Caki2 (cell line): ENCODE measurements at regions not wholly inside any gene's neighbourhood (a gene's known extent, or its start where the extent isn't known, plus 50 kb on each side); places are given as distances from the start of the nearest gene placed in this dataset.
"Not testable (repeated sequence)": the region's sequence is repeated elsewhere in the genome, so short reads cannot be mapped to it uniquely, and the experiment has no call there.

Experiments
- DNase-seq: peaks from one replicate; pipeline ENCODE4 v3.0.0-alpha.2; 2015; ENCODE audit warnings: low read depth
- in situ Hi-C: cut with HindIII; loops from 2 replicates; pipeline ENCODE4 v1.10.0; 2016; ENCODE audit warnings: low sequenced_read_pairs, low pct_unique_long_range_greater_than_20kb, mixed read lengths

DNA sequence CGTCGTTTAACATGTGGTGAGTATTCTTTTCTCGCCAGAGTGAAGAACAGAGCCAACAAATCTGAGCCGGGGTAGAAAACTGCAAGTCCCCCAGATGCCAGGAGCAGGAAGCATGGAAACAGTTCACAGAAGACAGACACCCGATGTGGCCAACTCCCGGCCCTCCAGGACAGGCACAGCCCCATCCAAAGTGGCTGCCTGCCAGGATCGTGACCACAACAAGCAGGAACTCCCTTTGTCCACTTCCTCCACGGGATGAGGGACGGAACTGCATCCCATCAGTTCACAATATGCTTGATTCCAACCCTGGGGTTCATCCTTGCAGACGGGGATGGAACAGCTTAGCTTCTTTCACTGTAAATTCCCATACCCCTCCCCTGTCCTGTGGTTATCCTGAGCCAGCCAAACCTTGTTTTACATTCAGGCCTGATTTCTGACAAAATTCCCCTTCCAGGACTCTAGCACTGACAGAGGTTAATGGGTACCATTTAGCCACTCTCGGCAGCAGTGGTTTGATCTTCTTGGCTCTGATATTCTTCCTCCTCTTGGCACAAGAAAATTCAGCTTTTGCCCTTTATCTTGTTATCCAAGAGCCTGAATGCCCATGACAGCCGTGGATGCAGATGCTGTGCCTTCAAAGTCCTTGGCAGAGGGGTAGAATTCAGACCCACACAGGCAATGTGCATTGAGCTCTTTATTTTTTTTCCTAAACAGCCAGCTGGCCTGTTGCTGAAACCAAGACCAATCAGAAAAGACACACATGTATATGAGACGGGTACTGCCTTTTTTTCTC, 105.5 kb upstream of the FAM204A start:
- in situ Hi-C loops: no loop called here
- DNase-seq: no peak

DNA sequence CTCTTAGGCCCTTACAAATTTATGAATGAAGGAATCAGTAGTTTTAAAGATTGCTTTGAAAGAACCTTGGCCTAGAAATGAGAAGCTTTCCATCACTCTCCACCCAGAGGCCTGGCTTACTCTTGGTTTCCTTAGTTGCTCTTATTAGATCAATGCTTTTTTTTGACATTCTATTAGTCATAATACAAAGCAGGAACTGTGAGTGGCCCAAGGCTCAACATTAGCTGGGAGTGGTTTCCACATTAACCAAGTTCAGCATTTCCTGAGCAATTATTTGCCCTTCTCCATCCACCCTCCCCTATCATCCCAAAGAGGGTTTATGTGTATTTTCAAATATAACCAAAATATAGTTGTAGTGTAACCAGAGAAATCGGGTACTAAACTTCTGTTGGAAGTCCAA, 103.4 kb upstream of the FAM204A start:
- in situ Hi-C loops: no loop called here

DNA sequence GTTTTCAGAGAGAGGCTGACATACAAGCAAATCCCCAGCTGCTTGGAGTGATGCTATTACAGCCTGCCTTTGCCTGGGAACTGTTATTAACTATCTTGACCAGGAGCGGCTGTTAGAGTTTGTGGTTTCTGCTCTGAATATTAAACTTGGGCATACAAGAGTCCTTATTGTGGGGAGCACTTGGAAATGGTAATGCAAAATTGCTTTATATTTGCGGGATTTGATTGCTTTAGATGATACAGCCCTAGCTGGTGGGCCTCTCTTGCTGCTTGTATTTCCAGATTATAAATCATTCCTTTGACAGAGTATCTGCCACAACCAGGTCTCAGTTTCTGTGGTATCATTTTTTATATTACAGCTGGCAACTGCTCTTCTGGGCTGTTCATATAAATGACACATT, 101.9 kb upstream of the FAM204A start:
- DNase-seq: no peak
- in situ Hi-C loops: no loop called here

More for the DNA sequence above, 103.4 kb upstream of the FAM204A start:
- DNase-seq: no peak

DNA sequence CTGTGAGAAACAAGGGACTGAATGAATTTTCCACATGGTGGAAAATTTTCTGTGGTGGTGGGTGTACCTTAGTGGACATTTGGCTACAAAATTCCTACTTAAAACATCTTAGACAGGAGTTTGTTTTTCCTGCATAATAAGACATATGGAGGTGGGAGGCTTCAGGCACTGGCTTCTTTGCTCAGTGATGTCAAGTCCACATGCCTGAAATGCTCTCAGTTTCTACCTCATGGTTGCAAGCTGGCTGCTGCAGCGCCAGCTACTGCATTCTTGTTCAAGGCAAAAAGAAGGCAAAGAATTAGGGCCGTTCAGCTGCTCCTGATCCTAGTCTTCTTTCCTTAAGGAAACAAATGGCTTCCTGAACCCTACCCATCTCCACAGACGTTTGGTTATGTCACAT, 99.9 kb upstream of the FAM204A start:
- DNase-seq: no peak
- in situ Hi-C loops: no loop called here

DNA sequence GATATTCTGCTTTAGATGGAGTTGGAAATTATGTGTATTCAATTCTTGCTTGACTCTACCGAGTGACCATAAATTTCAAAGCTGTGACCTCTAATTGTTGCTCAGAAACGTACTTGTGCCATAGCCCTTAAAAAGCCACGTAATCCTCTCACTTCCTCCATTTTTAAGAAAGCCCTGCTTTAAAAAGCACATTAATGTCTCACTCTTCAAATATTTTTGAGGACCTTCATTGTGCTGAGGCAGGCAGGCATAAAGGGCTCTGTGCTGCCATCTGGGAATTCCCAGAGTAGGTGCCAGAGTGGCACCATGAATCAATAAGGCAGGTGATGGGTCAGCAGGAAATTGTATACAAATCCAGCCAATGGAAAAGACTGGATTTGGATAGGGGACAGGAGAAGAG, 97.7 kb upstream of the FAM204A start:
- in situ Hi-C loops: no loop called here

DNA sequence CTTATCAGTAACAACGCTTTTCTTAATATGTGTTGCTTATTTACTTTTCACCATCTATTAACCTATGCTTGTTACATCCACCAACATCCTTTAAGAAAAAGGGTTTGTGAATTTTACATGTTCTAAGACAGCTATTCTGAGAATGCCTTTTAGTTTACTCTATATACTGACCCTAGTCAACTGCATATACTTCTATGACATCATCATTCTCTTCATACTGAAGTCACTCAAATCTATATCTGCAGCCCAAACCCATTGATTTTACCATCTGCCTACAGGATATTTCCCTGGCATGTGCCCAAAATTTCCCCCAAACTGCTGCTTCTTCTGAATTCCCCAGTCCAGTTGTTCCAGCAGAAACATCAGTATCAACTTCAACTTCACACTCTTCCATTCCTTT, 94.6 kb upstream of the FAM204A start:
- in situ Hi-C loops: no loop called here
- no peak for DNase-seq

More for the DNA sequence above, 97.7 kb upstream of the FAM204A start:
- peak; percentile 9 for DNase-seq

DNA sequence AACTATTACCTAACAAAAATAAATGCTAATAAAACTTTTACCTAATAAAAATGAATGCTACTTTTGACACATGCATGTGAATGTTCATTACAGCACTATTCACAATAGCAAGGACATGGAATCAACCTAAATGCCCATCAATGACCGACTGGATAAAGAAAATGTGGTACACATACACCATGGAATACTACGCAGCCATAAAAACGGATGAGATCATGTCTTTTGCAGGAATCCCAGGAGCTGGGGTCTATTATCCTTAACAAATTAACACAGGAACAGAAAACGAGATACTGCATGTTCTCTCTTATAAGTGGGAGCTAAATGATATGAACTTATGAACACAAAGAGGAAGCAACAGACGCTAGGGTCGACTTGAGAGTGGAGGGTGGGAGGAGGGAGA, 88.1 kb upstream of the FAM204A start:
- no peak for DNase-seq
- in situ Hi-C loops: no loop called here

DNA sequence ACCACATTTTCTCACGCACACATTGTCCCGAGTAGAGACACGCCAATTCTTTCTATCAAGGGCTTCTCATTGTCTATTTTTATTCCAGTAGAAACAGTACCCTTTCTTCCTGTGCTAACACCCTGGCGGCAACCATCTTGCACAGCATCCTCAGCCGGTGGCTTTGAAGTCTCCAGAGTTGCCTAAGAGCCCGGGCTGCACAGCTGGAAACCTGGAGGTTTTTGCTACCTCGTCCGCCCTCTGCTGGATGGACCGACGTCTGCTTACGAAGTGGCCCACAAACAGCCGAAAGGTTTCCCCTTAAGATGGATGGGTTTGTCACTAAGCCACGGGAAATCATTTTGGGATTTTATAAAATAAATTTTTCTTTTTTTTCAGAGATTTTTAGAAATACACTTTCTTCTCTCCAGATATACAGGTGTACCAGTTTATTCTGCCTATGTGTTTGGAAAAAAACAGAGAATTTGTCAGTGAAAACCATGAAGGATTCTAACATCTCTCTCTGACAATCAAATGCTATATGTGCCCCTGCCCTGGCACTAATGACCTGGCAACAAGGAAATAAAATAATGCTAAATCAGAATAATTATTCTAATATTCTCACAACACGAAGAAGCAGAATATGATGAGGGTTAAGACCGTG, 81.8 kb upstream of the FAM204A start:
- in situ Hi-C loops: no loop called here
- DNase-seq: peak; percentile 48

DNA sequence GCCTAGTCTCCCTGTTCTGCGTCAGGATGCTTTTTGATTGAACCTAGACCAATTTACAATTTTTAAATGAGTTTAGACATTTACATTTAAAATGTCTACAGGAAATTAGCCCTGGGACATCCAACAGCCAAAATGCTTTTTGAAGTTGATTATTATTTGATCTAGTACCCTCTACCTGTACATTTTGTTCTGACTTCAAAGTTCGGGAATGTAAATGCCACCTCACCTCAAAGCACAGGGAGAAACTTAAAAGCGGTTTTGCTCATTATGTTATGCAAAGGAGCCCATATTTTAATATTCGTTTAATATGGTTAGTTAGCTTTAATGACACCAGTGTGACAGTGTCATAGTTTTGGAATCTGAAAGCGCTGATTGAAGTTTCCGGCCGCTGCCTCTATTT, 80.1 kb upstream of the FAM204A start:
- in situ Hi-C loops: no loop called here

DNA sequence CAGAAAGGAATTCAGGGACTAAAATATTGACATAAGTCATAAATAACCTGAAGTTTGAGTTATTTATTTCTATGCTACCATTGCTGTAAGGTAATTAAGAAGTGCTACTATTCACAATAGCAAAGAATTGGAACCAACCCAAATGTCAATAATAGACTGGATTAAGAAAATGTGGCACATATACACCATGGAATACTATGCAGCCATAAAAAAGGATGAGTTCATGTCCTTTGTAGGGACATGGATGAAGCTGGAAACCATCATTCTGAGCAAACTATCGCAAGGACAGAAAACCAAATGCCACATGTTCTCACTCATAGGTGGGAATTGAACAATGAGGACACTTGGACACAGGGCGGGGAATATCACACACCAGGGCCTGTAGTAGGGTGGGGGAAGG, 77.9 kb upstream of the FAM204A start:
- in situ Hi-C loops: not testable (repeated sequence)

More for the DNA sequence above, 80.1 kb upstream of the FAM204A start:
- DNase-seq: no peak

DNA sequence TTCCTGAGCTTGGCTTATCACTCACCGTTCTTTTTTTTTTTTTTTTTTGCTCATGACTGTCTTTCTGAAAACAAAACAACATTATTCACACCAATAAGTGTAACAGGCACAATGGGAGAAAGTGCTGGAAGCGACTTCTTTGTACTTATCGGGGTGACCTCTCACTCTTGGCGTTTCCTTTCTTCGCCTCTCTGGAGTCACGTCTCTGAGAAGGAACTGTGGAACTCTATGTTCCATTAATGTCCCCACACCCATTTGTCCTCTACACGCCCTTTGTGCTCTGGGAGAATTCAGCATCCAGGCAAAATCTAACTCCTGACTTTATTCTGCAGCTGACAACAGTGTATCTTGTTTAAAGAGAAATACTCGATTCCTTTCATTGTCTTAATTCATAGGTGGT, 70.8 kb upstream of the FAM204A start:
- no peak for DNase-seq
- in situ Hi-C loops: no loop called here

More for the DNA sequence above, 77.9 kb upstream of the FAM204A start:
- DNase-seq: not testable (repeated sequence)

DNA sequence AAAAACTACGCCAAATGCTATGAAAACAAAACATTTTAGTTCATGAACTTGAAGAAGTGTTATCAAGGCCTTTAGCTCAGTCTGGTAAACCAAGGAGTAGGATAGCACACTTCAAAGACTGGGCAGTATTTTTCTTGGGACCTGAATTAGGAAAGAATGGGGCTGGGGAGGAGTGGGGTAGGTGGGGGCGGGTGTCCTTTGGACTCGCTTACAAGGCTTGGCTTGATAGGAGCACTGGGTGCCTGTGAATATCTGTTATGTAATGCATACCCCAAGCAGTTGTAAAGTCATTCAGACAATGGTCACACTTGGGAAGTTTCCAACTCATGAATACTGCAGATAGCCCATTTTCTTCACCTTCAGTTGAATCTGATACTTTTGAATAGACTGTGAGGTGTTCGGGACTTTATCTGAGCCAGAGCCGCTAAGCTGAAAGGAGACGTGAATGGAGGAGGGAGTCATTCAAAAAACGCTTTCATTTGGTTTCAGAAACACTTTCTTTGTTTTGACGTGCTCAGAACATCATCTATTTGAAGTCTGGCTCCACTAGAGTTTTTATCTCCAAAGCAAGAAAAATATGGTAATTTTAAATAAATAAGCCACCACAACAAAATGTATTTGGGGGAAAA, 70.1 kb upstream of the FAM204A start:
- in situ Hi-C loops: no loop called here
- no peak for DNase-seq

DNA sequence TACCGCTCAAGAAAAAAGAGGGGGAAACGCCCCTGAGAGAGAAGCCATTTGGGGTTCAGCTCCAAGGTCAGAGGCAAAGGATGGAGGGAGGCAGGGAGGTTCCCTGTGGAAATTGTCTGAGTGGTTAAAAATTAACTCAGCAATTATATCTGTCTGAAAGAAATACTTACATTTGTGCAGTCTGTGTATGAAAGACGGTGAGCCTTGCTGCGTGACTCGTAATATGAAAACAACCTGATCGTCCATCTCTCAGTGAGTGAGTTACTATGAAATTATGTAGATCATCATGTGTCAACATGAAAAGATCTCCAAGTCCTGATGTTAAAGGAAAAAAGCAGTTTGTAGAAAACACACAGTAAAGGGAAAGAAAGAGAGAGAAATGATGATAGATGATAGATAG, 67.2 kb upstream of the FAM204A start:
- in situ Hi-C loops: no loop called here

DNA sequence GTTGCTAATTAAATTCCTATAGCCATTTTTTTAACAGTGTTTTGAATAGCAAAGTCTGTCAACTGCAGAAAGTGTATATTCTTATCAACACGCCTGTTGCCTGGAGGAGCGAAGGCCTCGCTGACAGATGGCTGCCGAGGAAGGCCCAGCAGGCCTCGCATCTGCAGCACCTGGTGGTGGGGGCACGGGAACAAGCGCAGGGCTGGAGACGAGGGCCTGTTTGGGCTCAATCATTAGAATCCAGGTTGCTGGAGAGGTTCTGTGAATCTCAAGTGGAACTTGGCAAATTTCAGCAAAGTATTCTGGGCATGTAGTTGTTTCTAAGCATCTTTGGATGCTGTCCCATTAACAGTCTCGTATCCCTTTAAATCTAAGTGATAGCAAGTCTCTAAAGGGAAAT, 66.1 kb upstream of the FAM204A start:
- in situ Hi-C loops: no loop called here
- no peak for DNase-seq

More for the DNA sequence above, 67.2 kb upstream of the FAM204A start:
- DNase-seq: no peak

DNA sequence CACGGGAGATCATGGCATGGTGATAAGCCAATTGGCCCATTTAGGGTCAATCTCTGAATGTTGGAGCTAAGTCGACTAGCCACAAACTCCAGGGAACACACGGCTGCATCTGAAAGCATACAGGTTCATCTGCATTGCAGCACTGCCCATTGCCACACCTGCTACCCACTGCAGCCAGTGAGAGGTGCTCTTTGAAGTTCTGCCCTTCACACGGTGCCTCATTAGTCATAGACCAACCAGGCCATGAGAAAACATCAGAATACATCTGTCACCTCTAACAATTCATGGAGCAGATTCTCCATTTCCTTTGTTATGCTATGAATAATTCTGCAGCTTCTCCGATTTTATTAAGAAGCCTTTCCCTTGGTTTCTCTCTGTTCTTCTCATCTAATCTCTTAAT, 65.7 kb upstream of the FAM204A start:
- DNase-seq: no peak
- in situ Hi-C loops: no loop called here

DNA sequence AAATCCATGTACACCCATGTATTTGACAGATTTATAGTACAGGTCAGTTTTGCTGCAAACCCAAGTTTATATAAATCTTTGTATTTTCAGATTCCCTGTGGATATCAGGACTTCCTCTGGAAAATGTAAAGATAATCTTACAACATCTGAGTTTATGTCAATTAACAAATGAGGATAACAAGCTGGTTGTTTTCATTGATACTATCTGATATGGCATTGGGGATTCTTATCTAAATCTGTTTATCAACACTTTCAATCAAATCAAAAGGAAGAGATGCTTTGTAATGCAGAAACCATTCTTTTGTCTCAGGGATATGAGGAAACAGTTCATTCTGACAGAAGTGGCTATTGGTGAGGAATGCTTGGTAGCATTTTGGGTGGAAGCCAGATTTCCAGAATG, 64.9 kb upstream of the FAM204A start:
- no peak for DNase-seq
- in situ Hi-C loops: no loop called here

DNA sequence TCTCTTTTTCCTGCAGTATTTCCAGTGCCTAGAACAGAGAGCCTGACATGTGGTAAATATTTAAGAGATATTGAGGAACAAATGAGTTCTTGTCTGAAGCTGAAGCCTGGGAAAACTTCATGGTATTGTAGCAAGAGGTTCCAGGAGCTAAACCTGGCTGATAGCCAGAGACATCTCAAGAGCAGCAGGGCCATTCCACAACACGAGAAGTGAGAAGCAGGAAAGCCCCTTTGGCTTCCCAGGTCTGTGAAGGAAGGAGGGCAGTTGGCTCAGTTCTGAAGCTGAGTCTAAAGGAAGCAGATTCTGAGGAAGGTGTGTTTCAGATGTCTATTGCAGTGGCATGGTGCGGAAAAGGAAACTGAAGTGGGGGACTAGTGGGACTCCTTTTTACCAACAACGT, 63.8 kb upstream of the FAM204A start:
- no peak for DNase-seq

DNA sequence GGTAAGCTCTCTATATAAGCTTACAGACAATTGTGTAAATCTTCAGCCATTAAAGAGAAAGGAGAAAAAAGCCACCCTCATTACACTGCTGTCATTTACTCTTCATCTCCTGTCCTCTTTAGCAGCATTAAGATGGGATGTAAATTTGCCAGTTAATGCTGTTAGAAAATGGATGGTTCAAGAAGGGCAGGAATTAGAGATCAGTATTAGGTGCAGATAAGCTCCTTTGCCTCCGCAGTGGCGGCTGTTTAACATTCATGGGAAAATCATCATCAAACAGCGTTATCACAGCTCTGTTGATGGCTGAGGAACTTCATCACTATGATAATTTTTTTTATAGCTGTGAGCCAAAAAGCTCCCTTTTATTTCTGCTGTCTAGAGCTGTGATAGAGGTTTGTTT, 61.8 kb upstream of the FAM204A start:
- DNase-seq: no peak
- in situ Hi-C loops: no loop called here

More for the DNA sequence above, 63.8 kb upstream of the FAM204A start:
- in situ Hi-C loops: no loop called here

DNA sequence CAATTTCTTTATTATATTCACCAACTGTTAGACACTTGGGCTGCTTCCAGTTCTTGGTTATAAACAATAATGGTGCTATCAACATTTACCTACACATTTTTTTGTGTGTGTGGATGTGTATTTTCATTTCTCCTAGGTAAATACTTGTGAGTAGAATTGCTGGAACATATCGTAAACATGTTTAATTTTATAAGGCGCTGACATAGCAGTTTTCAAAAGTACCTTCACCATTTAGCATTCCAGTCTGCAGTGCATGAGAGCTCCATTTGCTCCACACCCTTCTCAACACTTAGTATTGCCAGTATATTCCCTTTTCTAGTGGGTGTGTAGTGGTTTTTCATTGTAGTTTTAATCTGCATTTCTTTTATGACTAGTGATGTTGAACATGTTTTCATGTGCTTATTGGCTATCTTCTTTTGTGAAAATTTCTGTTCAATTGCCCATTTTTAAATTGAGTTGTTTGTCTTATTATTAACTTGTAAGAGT, 59.6 kb upstream of the FAM204A start:
- in situ Hi-C loops: no loop called here
- DNase-seq: no peak
